Fibroblast of peridontal ligament (primary cell): ENCODE measurements at regions not wholly inside any gene's neighbourhood (a gene's known extent, or its start where the extent isn't known, plus 50 kb on each side); places are given as distances from the start of the nearest gene placed in this dataset.
"Not testable (repeated sequence)": the region's sequence is repeated elsewhere in the genome, so short reads cannot be mapped to it uniquely, and the experiment has no call there.

ENCODE experiments used
- DNase-seq: peaks from one replicate; pipeline ENCODE4 v3.0.0-alpha.2; 2010; ENCODE audit errors: extremely low read depth

GRCh38 chr11:45000918-45001317 lies 50.2 kb upstream of the TP53I11 start:
- no peak for DNase-seq

DNA sequence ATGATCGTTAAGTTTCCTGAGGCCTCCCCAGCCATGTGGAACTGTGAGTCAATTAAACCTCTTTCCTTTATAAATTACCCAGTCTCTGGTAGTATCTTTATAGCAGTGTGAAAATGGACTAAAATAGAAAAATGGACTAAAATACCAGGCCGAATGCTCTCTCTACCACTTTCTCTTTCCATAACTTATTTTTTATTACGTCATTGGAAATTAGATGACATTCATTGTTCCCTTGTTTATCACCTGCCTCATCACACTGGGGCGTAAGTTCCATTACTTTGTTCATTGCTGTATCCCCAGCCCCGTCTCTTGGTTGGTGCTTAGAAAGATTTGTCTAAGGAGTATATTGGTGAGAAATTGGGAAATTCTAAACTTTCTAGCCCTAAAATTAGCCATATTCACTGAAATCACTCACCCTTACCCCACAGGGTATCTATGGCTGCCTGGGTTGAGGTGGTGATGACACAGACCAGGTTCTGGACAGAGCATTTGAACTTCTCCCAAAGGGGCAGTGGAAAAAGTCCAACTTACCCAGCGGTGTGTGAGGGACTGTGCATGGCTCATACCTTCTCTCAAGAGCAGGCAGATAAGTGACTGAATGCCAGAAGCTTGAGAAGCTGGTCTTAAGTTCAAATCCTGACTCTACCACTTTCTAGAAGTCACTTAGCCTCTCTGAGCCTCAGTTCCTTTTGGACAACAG lies 50.9 kb upstream of the TP53I11 start:
- DNase-seq: no peak

DNA sequence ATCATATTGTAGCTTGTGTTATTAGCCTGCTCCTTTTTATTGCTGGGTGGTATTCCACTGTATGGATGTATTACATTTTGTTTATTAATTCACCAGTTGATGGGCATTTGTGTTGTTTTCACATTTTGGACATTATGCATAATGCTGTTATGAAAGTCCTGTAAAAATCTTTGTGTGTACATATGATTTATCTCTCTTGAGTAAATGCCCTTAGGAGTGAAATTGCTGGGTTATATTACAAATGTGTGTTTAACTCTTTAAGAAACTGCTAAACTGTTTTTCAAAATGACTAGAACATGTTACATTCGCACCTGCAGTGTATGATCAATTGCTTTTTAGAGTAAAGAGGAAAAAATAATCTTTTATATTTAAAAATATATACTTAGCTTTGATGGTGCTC lies 54.4 kb upstream of the TP53I11 start:
- DNase-seq: no peak

- DNase-seq: no peak
Measured at GRCh38 chr11:45007011-45007410, 56.3 kb upstream of the TP53I11 start.

GRCh38 chr11:45015983-45016382 lies 65.3 kb upstream of the TP53I11 start:
- DNase-seq: not testable (repeated sequence)

- peak; percentile 24 for DNase-seq
Measured at GRCh38 chr11:45016446-45016845, 65.8 kb upstream of the TP53I11 start.

GRCh38 chr11:45017329-45017728 lies 66.6 kb upstream of the TP53I11 start:
- DNase-seq: no peak

DNA sequence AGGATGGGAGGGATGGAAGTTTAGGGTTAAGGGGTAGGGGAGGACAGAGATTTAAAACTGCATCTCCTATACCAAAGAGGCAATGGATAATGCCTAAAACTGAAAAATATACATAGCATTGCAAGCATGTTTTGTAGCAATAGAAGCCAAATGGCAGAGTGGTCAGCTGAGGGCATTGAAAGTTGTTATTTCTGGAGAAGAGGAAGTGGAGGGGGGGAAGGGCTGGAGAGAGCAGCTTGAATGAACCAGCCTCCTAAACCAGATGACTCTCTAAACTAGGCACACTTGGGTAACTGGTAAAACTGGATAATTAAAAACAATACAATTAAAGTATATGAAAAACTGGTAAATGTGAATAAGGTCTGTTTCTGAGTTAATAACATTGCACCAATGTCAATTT lies 70.3 kb upstream of the TP53I11 start:
- no peak for DNase-seq

DNA sequence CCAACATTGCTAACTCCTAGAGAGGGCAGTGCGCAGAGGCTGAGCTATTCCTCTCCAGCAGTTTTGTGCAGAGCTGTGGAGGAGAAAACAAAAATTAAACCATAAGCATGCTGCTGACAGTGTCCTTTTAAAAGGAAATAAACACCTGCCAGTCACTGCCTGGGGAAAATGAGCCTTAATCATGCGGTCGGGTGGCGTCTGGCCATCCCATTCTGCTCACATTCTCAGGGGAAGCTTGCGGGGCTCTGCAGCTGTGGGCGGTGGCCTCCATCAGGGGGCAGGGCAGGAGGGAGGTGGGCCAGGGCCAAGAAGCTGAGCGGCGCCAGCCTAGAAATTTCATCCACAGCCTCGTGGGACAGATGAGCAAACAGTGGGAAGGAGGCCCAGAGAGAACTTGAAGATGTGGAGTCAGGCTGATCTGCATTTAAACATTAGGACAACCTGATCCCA lies 71.0 kb upstream of the TP53I11 start:
- peak; percentile 84 for DNase-seq

DNA sequence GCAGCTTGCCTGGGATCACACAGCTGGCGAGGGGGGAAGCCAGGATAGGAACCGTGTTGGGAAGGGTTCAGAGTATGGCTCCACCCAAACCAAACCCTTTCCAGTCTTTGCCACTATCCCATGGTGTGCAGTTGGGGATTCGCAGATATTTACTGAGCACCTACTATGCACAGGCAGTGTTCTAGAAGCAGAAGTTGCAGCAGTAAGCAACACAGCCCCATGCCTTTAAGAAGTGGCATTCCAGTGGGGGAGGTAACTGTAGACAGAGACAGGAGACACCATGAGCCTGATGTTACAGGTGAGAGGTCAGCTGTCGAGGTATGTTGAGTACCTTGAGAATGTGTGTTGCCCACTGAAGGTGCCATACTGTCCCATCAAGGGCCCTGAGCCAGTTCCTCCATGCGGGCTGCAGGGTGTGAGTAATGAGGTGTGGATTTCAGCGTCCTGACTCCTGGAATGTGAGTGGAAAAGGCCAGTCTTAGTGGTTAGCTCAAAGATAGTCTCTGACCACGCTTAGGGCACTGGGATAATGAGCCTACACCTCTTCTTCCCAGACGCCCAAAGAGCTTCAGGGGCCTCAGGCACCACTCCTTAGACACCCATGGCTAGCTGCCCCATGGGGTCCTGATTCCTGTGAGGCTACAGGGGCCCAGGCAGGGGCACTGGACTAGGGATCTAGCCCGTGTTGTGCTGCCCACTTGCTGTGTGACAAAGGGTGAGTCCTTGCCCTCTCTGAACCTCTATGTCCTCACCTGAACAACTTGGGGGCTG lies 71.8 kb upstream of the TP53I11 start:
- DNase-seq: no peak

- DNase-seq: no peak
Measured at GRCh38 chr11:45023065-45023365, 72.3 kb upstream of the TP53I11 start.

GRCh38 chr11:45024316-45024715 lies 73.6 kb upstream of the TP53I11 start:
- DNase-seq: no peak

DNA sequence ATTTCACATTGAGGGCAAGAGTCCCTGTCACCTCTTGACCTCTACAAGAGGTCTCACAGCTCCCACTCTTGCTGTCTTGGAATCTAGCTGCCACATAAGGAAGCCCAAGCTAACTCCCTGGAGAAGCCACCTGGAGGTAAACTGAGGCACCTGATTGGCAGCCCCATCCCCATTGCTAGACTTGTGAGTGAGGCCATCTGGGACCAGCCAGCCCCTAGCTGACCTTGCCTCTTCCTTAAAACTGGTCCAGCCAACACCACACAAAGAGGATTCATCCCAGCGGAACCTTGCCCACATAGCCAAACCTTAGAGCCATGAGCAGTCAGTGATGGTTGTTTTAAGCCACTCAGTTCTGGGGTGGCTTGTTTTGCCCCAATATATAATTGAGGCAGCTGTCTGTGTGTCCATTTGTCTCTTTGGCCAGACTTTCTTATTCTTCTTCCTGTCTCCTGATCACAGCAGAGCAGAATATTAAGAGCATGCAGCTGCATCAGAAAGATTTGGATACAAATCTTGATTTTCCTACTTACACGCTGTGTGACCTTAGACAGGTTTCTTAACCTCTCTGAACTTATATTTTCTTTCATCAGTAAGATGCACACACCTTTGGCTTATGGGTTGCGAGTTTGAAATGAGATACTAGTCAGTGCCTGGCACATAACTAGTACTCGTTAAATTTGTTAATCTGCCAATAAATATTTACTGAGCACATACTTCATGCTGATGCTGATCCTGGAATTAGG lies 74.3 kb upstream of the TP53I11 start:
- DNase-seq: no peak

GRCh38 chr11:45025716-45026492 lies 75.2 kb upstream of the TP53I11 start:
- no peak for DNase-seq

DNA sequence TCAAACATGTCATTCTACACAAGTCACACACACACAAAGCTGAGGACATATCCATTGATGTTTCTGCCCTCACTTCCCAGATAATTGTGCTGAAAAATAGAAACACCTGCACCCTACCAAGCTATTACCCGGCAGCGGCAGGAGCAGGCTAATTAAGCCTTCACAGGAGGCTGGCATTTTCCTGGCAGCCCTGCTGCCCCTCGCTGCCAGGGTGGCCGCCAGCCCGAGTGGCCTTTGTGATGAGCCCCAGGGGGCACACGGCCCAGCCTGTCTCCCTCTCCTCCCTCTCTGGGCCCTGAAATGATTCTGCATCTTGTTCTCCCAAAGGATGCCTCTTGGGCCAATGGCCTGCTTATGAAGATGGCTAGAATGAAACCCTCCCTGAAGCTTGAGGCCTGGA lies 76.2 kb upstream of the TP53I11 start:
- DNase-seq: no peak

DNA sequence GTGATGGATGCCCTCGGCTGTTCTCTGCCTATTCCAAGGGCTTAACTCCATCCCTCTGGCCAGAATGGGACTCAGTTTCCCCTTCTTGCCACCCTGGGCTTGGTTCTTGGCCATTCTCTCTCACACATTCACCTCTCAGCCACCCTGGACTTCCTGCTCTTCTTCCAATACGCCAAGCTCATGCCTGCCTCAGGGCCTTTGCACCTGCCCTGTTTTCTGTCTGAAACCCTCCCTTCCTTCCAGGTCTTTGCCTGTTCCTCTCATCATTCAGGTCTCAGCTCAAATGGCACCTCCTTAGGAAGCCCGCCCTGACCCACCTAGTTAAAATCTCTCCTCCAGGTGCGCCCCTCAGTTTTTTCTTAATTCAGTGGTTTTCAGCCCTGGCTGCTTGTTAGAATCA lies 76.6 kb upstream of the TP53I11 start:
- DNase-seq: no peak

- no peak for DNase-seq
Measured at GRCh38 chr11:45028911-45029682, 78.4 kb upstream of the TP53I11 start.

- no peak for DNase-seq
Measured at GRCh38 chr11:45030778-45031177, 80.1 kb upstream of the TP53I11 start.

GRCh38 chr11:45031912-45032519 lies 81.3 kb upstream of the TP53I11 start:
- no peak for DNase-seq

DNA sequence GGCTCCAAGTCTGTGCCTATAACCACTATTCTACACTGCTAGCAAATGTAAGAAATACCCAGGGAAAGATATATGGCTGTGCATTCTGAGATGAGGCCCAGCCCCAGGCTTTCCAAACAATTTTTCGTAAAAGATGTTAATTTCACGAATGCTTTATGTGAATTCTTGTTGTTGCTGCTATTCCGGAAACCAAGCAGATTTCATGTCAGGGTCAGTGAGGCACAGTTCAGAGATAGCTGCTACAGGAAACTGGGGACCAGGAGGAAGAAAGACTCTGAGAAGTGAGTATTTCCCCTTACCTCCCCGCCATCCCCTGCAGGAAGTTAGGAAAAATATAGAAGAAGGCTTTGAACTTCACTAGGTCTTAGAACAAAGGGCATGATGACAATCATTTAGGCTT lies 84.7 kb upstream of the TP53I11 start:
- no peak for DNase-seq

DNA sequence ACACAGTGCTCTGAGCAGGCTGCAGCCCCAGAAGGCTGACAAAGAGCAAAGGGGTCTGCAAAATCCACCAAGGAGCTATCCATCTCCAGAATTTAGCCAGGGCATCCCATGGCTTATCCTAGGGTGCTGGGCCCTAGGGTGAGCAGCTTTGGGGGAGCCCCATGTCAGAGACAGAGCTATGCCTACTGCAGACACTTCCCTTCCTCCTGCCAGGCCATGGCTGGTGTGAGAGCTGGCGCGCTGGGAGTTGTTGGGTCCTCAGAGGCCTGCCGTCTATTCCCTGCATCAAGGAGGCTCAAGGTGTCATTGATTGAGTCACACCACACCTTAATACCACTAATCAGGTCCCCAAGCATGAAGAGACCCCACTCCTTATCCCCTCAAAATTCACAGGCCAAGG lies 85.3 kb upstream of the TP53I11 start:
- DNase-seq: no peak
